ENCODE measurements at regions not wholly inside any gene's neighbourhood (a gene's known extent, or its start where the extent isn't known, plus 50 kb on each side); places are given as distances from the start of the nearest gene placed in this dataset.

- TF ChIP-seq CTCF (IDR thresholded peaks at IDR 0.05) (no peak), FOXJ3 (CRISPR knock-in tag; IDR thresholded peaks at IDR 0.05; ENCODE audit: borderline replicate concordance) (no peak), ZNF138 (CRISPR knock-in tag; conservative IDR thresholded peaks at IDR 0.05) (no peak), E2F1 (CRISPR knock-in tag; IDR thresholded peaks at IDR 0.05) (no peak), NFYB (CRISPR knock-in tag; conservative IDR thresholded peaks at IDR 0.05; ENCODE audit: low read depth) (no peak)
- TF ChIP-seq, protein P1, sequence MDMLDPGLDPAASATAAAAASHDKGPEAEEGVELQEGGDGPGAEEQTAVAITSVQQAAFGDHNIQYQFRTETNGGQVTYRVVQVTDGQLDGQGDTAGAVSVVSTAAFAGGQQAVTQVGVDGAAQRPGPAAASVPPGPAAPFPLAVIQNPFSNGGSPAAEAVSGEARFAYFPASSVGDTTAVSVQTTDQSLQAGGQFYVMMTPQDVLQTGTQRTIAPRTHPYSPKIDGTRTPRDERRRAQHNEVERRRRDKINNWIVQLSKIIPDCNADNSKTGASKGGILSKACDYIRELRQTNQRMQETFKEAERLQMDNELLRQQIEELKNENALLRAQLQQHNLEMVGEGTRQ (CRISPR knock-in tag; IDR thresholded peaks at IDR 0.05) = no peak
These were observed 181.1 kb upstream of the RGPD4 start for GRCh38 chr2:107645586-107645985.
